ENCODE measurements at regions not wholly inside any gene's neighbourhood (a gene's known extent, or its start where the extent isn't known, plus 50 kb on each side); places are given as distances from the start of the nearest gene placed in this dataset.
"Not testable (repeated sequence)": the region's sequence is repeated elsewhere in the genome, so short reads cannot be mapped to it uniquely, and the experiment has no call there.

GRCh38 chr7:142636107-142636506 is 113.2 kb upstream of the PRSS1 start:
- not testable (repeated sequence) for DNase-seq

- DNase-seq = peak; percentile 63
Measured at GRCh38 chr7:142632271-142633134, 116.8 kb upstream of the PRSS1 start.

- peak; percentile 80 for DNase-seq
Measured at GRCh38 chr7:142629588-142630260, 119.5 kb upstream of the PRSS1 start.

- DNase-seq = no peak
Measured at GRCh38 chr7:142628945-142629344, 120.3 kb upstream of the PRSS1 start.

- DNase-seq = not testable (repeated sequence)
Measured at GRCh38 chr7:142627223-142627622, 122.0 kb upstream of the PRSS1 start.

GRCh38 chr7:142626420-142627035 is 122.7 kb upstream of the PRSS1 start:
- DNase-seq = peak; percentile 42

- not testable (repeated sequence) for DNase-seq
Measured at GRCh38 chr7:142625216-142625615, 124.1 kb upstream of the PRSS1 start.

GRCh38 chr7:142620402-142620801 is 128.9 kb upstream of the PRSS1 start:
- no peak for DNase-seq

- DNase-seq = no peak
Measured at GRCh38 chr7:142618655-142619351, 130.5 kb upstream of the PRSS1 start.

- no peak for DNase-seq
Measured at GRCh38 chr7:142616842-142617241, 132.4 kb upstream of the PRSS1 start.

GRCh38 chr7:142616121-142616643 is 133.1 kb upstream of the PRSS1 start:
- DNase-seq = no peak

- DNase-seq = no peak
Measured at GRCh38 chr7:142615508-142615907, 133.8 kb upstream of the PRSS1 start.

- peak; percentile 24 for DNase-seq
Measured at GRCh38 chr7:142614116-142614515, 135.2 kb upstream of the PRSS1 start.

GRCh38 chr7:142612237-142612881 is 136.9 kb upstream of the PRSS1 start:
- no peak for DNase-seq

- no peak for DNase-seq
Measured at GRCh38 chr7:142611566-142612236, 137.6 kb upstream of the PRSS1 start.

GRCh38 chr7:142608630-142609428 is 140.4 kb upstream of the PRSS1 start:
- no peak for DNase-seq

- DNase-seq = no peak
Measured at GRCh38 chr7:142607351-142607750, 141.9 kb upstream of the PRSS1 start.

- no peak for DNase-seq
Measured at GRCh38 chr7:142606081-142606480, 143.2 kb upstream of the PRSS1 start.

GRCh38 chr7:142604671-142605070 is 144.6 kb upstream of the PRSS1 start:
- no peak for DNase-seq

GRCh38 chr7:142603870-142604448 is 145.3 kb upstream of the PRSS1 start:
- peak; percentile 60 for DNase-seq
